ENCODE measurements at regions not wholly inside any gene's neighbourhood (a gene's known extent, or its start where the extent isn't known, plus 50 kb on each side); places are given as distances from the start of the nearest gene placed in this dataset.

DNA sequence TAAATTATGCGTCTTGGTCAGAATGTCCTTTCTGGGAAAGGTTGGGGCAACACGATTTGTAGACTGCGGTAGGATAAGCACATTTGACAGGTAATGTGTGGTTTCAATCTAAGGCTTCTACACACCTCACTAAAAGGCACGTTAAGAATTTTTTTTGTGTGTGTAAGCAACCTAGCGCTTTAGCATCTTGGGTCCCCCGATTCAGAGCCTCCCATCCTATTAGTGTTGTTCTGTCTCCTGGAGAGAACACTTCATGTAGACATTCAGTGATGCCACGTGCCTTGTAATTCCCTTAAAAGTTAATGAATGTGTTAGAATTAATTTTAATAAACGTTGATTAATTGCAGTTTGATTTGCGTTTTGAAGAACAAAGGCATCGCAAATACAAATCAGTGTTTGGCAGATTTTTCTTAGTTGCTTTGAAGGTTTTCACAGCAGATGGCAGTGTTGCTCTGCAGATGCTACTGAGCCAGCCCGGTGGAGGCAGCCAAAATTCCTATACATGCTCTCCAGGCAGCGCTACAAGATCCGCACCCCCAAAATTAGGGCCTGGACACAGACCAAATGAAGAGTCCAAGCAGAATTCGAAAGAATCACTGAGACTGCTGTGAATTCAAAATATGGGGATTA is 63.5 kb downstream of the OTOL1 start:
- peak; percentile 17 for DNase-seq (ENCODE audit: low spot score)
- CTCF ChIA-PET = no interaction called here
- peak; percentile 53 for TF ChIP-seq CTCF (conservative IDR thresholded peaks at IDR 0.05; ENCODE audit: low read depth)
- H3K27ac ChIP-seq = no peak overlapping the region
- POLR2A ChIA-PET (ENCODE audit: low non-redundant PET) = no interaction called here

GRCh38 chr3:161567577-161568361 is 71.2 kb downstream of the OTOL1 start:
- DNase-seq (ENCODE audit: low spot score) = no peak
- H3K27ac ChIP-seq = no peak overlapping the region
- no peak for TF ChIP-seq CTCF (conservative IDR thresholded peaks at IDR 0.05; ENCODE audit: low read depth)
- CTCF ChIA-PET = no interaction called here
- POLR2A ChIA-PET (ENCODE audit: low non-redundant PET) = no interaction called here

DNA sequence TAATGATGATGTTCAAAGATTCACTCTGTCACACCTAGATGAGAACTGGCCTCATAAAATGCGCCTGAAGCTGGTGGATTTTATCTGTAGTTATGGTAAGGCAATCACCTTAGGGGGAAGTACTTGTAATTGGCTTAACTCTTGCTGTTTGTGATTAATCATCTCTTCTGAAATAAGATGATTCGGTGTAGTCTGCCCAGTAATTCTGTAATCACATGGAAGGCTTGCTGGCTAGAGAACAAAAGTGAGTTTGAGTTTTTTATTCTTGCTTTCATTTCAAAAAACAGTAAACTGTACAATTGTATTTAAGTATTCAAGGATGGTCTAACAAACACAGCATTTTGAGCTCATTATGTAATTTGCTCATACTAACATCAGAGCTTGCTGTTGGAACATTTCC is 72.1 kb downstream of the OTOL1 start:
- H3K27ac ChIP-seq = no peak overlapping the region
- DNase-seq (ENCODE audit: low spot score) = no peak
- CTCF ChIA-PET = no interaction called here
- POLR2A ChIA-PET (ENCODE audit: low non-redundant PET) = no interaction called here
- no peak for TF ChIP-seq CTCF (conservative IDR thresholded peaks at IDR 0.05; ENCODE audit: low read depth)

GRCh38 chr3:161571951-161572350 is 75.3 kb downstream of the OTOL1 start:
- DNase-seq (ENCODE audit: low spot score) = no peak
- ChIA-PET POLR2A (ENCODE audit: low non-redundant PET) (no interaction called here), CTCF (no interaction called here)
- H3K27ac ChIP-seq = no peak overlapping the region
- TF ChIP-seq CTCF (conservative IDR thresholded peaks at IDR 0.05; ENCODE audit: low read depth) = no peak

- no peak for TF ChIP-seq CTCF (conservative IDR thresholded peaks at IDR 0.05; ENCODE audit: low read depth)
Measured at GRCh38 chr3:161573136-161573535, 76.5 kb downstream of the OTOL1 start.

DNA sequence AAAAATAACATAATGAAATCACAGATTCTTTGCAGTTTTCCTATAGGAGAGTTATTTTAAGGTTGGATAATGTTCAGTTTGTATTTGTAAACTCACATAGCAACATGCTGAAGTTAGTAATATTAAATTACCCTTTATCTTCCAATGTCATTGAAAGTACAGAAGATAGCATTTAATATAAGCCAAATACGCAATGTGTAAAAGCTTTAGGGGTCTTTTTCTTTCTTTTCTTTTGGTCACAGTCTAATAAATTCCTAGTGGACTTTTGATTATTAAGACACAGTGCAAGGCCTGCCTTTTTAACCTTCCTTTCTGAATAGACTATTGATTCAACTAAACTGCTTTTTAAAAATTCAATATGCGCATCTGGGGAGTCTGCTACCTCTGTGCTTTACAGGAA is 79.3 kb downstream of the OTOL1 start:
- no peak for DNase-seq (ENCODE audit: low spot score)
- ChIA-PET CTCF (no interaction called here), POLR2A (ENCODE audit: low non-redundant PET) (no interaction called here)
- no peak overlapping the region for H3K27ac ChIP-seq
- TF ChIP-seq CTCF (conservative IDR thresholded peaks at IDR 0.05; ENCODE audit: low read depth) = no peak

More at GRCh38 chr3:161573136-161573535, 76.5 kb downstream of the OTOL1 start:
- no peak overlapping the region for H3K27ac ChIP-seq
- no peak for DNase-seq (ENCODE audit: low spot score)
- POLR2A ChIA-PET (ENCODE audit: low non-redundant PET) = no interaction called here
- CTCF ChIA-PET = no interaction called here

Measured in RWPE1 (cell line).